IPS DF 4.7 (cell line): ENCODE measurements at regions not wholly inside any gene's neighbourhood (a gene's known extent, or its start where the extent isn't known, plus 50 kb on each side); places are given as distances from the start of the nearest gene placed in this dataset.
"Not testable (repeated sequence)": the region's sequence is repeated elsewhere in the genome, so short reads cannot be mapped to it uniquely, and the experiment has no call there.

Experiments used
- DNase-seq: peaks from one replicate; pipeline ENCODE4 v3.0.0-alpha.2; 2013; ENCODE audit warnings: low spot score; ENCODE audit errors: extremely low read depth

DNA sequence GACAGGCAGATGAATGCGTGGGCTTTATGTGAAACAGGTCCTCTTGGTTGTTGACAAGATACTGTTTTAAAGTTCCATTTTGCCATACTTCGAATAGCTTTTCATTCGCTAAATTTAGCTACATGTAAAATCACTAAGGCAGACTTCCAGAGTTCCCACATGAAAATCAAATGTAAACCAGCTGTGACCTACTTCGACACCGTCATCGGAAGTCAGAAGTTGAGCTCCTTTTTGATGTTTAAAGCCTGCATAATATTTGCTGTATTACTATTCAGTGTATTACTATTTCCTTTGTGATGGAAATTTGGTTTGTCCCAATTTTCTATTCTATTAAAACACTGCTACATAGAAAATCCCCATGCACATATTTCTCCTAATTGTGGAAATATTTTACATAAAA lies 115.3 kb downstream of the IGLL1 start:
- not testable (repeated sequence) for DNase-seq

DNA sequence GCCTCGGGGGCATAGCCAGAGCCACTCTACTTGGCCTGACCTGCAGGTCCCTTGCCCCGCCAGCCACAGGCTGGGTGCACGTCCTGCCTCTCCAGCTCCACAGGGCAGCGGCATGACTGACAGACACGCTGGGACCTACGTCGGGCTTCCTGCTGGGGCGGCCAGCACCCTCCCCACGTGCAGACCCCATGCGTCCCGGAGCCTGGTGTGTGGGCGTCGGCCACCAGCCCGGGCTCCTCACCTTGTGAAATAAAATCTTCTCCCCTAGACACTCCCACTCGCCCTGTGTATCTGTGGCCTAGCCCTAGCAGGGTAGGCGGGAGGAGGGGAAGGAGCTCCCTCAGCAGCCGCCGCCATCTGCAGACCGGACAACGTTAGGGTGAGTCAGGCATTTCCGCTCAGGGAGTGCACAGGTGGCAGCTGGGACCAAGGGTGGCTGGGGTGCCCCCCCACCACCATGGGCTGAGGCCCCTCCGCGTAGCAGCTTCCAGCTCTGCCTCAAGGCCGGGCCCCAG lies 119.5 kb downstream of the IGLL1 start:
- not testable (repeated sequence) for DNase-seq

DNA sequence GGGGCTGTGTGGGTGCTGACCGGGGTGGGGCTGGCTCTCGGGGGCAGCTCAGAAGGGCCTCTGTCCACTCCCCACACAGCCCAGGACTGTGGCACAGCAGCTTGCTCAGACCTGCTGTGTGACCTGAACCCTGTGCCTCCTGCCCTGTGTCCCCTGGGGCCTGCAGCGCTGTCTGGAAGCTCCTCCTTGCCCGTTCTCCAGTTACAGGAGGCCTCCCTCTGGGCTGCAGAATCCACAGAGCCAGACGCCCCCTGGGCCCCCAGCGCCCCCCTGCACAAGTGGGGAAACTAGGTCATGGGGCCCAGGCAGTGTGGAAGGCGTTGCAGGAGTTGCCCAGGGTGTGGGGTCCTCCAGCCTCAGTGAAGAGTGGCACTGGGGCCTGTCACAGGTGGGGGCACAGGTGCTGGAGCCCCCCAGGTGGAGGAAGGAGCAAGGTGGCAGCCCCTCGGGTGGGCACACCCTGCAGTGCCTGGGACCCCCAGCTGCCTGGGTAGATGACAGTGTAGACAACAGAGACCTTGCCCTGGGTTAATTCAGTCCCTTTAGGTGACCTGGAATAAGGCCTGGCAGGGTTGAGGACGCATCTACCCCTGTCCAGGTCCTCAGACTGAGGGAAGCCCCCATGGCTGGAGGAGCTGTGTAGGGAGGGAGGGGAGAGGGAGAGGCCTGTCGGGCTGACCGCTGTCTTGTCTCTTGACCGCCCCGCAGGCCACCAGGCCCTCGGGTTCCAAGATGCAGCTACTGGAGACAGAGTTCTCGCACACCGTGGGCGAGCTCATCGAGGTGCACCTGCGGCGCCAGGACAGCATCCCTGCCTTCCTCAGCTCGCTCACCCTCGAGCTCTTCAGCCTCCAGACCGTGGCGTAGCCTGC lies 120.2 kb downstream of the IGLL1 start:
- not testable (repeated sequence) for DNase-seq

DNA sequence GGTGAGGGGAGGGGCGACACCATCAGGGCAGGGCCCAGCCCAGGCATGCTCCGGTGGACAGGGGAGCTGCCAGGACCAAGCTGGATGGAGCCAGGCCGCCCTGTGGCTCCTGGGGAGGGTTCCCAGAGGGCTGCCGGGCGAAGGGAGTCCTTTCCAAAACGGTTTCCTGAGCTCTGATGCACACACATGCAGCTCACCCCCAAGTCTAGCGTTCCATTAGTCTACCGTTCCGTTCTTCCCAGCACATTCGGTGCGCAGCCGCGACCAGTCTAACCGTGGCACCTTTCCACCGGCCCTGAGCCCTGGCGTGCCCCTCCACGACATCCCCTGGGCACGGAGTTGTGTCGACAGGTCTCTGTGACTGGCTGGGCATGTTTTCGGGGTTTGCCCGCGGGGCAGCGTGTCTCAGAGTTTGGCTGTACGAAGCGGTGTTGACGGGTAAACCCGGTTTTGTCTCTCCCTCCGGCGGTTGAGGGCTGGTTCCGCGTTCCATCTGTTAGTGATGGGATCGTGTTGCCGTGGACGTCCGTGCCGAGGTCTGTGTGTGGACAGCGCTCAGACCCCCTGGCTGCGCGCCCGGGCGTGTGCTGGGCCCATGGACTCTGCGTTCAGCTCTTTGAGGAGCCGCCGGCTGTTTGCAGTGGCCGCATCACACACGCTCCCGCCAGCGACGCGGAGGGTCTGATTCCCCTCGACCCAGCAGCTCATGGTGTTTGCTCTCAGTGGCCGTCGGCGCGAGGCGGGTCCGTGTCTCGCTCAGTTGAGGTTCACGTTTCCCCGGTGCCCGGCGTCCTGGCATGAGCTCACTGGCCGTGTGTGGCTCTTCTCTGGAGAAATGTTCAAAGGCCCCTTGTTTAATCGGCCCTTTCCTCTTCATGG lies 121.2 kb downstream of the IGLL1 start:
- no peak for DNase-seq

DNA sequence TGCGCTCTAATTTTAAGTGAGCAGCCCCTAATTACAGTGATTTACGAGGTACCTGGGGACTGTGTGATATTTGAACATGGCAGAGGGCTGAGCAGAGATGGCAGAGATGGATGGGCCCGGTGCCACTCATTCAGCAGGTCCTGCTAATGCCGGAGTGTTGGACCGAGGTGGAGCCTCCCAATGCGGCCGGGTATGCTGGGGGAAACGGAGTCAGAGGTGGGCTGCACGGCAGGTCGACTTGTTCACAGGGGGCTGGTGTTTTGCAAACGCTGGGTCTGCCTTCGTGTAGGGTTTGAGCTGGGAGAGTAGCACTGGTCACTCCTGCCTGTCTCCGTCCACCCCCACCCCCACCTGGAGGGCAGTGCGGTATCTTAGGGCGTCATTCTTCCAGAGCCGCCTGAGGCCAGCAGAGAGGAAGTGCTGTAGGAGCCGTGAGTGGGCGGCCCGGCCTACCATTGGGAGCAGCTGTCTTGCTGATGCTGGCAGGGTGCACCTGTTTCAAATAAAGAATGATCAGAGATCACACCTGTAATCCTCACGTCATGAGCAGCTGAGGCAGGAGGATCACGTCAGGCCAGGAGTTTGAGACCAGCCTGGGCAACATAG lies 122.6 kb downstream of the IGLL1 start:
- no peak for DNase-seq

DNA sequence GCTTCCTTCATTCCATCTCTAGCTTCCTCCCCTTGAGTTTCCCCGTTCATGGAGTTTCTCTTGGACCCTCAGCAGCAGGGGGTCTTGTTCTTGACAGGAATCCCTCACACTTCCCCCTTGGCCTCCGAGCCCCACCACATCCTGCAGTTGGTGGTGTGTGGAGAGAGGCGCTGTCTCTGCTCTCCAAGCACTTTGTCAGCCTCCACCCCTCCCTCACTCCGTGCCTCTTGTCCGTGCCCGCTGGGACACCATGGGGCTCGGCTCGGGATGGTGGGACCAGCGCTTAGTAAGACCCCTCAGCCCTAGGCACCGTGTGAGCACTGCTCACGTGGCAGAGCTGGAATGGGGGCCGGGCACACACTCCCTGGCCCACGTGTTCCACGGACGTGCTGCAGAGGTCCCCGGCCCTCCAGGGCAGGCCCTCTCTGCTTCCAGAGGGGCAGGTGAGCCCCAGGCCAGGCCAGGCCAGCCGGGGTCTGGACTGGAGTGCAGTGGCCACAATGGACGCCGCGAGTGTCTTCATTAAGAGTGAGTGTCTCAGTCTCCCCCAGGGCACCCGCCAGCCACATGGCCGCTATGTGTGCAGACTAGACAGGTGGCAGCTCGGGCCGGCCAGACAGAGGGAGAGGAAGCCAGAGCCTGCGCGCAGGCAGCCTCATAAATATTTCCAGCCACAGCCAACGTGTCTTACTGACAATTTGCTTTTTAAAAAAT lies 123.3 kb downstream of the IGLL1 start:
- DNase-seq = not testable (repeated sequence)

DNA sequence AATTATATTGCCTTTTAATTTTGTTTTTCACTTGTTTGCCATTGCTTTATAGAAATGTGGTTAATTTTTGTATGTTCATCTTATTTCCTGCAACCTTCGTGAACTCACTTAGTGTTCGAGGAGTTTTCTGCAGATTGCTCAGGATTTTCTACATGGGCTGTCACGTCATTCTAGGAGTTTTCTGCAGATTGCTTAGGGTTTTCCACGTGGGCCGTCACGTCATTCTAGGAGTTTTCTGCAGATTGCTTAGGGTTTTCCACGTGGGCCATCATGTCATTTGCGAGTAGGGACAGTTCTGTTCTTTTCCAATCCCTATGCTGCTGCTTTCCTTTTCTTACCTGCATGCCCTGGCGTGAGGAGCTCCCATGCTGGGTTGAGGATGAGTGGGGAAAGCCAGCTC lies 125.7 kb downstream of the IGLL1 start:
- DNase-seq = not testable (repeated sequence)

DNA sequence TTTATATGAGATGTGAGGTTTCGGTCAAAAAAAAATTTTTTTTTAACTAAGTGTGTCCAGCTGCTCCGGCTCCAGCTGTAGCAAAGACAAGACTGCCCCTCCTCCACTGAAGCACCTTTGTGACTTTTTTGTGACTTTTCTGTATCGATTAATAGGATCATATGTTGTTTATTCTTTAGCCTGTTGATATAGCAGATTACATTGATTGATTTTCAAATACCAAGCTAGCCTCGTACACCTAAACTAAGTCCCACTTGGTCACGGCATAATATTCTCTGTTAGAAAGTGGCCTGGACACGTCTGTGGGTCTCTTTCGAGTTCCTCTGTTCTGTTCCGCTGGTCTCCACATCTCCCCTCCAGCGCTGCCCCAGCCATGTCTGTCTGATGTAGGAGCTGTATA lies 126.8 kb downstream of the IGLL1 start:
- DNase-seq = no peak

DNA sequence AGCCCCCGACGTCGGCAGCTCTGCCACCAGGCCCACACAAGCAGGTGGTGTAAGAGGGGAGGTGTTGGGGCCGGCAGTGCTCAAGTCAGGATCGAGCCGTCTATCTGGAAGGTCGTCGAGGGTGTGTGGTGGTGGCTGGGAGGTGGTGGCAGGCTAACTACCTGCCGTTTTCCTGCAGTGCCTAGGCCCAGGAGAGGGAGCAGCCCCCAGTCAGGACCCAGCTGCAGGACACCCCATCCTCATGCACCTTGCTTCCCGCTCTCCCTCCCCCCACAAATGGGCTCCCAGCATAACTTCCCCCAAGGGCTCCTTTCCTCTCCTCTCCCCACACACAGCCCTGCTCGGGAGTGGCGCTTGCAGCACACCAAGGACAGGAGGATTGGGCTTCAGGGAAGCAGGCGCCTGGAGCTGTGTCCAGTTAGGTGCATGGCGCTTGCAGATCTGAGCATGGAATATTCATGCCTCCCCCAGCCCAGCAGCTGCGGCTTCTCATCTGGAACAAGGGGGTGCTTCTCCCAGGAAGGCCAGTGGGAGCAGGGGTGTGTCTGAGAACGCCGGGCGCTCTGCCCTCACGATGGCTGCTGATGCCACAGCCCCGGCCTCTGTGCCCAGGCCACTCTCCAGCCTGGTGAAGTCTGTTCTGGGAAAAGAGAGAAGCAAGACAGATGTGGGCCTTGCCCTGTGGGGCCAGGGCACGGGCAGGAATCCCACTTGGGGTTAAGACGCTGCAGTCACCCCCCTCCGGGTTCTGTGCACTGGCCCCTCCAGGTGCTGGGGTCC lies 127.7 kb downstream of the IGLL1 start:
- DNase-seq = no peak

DNA sequence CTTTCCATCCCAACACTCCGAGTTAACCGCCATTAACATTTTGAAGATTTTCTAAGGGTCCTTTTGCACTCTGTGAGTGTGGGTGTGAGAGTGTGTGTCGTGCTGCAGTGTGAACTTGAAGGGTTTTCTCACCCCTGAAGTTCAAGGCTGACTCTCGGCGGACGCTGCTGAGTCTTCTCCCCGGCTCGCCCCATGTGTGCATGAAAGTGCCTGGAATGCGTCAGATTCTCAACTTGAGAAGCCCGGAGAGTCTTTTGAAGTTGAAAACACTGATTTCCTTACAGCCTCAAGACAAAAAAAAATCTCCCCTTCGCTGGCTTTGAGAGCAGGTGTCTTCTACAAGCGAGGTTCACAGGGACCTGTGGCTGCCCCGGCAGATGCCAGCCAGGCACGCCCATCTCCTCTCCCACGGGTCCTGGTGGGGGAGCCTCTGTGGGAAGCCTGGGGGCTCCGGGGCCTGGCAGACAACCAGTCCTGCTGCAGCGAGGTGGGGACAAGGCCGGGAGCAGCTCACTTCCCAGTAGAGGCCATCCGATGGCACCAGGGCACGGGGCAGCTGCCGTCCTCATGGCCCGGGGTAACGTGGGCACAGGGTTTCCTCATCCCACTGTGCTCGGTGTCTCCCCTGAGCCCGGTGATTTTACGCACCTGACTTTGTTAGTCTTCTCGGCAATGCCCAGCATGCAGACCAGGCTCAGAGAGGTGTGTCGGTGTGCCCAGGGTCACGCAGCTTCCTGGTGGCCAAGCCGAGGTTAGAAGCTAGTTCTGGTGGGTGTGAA lies 128.4 kb downstream of the IGLL1 start:
- not testable (repeated sequence) for DNase-seq

DNA sequence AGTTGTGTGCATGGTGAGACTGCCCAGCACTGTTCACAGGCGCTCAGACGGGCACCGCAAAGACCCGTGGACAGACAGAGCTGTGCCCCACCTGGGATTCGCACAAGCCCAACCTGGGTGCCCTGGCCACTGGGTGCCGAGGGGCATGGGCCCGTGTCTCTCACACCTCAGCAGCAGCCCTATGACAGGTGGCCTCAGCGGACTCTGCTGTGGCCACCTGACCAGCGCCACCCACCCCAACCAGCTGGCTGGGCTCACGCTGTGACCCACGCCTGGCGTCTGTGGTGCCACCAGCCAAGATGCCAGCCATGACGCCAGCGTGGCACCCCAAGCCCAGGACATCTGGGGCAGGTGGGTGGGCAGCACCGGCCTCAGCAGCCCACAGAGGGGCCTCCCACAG lies 129.3 kb downstream of the IGLL1 start:
- not testable (repeated sequence) for DNase-seq

DNA sequence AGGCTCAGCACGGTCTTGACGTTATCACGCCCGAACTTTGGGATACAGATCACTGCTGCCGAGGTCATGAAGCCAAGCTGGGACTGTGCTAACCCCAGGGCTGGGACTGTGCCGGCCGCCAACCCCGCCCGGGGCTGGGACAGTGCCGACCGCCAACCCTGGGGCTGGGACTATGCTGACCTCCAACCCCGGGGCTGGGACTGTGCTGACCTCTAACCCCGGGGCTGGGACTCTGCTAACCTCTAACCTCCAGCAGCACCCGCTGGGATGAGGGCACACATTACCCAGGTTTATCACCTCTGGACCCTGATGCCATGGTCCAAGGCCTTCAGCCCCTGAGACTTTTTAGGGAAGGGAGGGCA lies 129.7 kb downstream of the IGLL1 start:
- no peak for DNase-seq

DNA sequence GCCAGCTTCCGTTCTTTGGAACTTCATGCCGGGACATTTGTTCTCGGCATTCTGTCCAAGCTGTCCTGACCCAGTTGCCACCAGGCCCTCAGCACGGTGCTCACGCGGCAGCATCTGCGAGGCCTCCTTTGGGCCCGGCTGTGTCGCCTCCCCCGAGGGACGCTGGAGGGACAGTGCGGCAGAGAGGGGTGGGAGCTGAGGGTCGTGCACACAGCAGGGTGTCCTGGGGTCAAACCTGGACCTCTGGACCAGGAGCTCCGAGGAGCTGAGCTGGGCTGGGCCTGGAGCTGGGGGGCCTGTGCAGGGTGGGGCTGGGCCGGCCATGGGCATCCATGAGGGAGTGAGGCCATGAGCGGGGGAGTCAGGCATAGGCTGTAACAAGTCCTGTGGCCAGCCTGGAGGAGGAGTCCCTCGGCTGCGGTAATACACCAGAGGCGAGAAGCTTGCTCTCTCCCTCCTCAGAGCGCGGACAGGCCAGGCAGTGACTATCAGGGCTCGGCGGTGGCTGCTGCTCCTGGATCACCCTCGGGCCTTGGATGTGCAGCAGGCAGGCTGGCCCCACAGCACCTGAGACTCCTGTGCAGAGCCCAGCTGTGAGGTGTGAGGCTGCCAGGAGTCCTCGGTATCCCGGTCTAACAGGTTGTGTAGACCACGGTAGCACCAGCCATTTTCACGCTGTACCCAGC lies 130.2 kb downstream of the IGLL1 start:
- DNase-seq = not testable (repeated sequence)

DNA sequence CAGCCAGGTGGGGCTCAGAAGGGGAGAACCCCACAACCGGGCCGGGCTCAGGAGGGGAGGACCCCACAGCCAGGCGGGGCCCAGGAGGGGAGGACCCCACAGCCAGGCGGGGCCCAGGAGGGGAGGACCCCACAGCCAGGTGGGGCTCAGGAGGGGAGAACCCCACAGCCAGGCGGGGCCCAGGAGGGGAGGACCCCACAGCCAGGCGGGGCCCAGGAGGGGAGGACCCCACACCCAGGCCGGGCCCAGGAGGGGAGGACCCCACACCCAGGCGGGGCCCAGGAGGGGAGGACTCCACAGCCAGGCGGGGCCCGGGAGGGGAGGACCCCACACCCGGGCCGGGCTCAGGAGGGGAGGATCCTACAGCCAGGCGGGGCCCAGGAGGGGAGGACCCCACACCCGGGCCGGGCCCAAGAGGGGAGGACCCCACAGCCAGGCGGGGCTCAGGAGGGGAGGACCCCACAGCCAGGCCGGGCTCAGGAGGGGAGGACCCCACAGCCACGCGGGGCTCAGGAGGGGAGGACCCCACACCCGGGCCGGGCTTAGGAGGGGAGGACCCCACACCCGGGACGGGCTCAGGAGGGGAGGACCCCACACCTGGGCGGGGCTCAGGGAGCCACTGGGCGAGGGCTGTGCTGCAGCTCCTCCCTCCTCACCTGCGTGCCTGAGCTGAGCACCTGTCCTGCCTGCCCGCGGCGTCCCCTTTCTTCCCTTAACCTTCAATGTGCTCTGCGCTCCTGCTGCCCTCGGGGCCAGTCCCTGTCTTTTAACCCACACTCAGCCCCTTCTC lies 131.4 kb downstream of the IGLL1 start:
- DNase-seq = not testable (repeated sequence)

DNA sequence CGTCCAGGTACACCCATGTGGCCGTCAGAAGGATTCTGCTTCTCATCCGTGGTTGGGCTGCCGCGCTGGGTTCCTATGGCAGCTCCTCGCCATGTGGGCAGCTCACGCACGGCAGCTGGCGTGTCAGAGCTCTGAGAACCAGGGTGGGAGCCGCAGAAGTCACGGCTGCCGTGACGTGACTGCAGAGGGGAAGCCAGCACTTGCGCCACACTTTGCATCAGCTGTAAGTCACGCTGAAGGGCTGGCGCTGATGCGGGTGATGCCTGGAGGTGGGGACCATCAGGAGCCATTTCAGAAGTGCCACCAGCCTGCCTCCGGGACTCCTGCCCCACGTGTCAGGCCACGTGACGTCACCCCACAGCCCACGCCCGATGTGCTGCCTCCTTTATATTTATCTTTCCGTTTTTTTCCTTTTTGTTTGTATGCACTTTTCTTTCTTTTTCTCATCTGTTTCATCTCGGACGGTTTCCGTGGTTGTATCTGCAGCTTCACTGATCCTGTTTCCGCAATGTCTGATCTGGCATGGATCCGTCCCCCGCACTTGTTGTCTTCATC lies 133.2 kb downstream of the IGLL1 start:
- no peak for DNase-seq

DNA sequence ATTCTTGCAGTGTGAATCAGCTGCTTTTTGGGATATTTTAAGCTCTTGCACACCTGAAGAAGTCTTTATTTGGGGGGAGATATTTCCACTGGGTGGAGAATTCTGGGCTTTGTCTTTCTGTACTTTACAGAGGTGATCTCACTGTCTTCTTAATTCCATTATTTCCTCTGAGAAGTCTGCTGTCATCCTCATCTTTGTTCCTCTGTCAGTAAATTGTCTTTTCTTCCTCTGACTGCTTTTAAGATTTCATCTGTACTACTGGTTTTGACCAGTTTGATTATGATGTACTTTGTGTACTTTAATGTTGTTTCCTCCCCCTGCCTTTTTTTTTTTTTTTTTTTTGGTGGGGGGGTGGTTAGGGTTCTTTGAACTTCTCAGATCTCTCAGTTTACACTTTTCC lies 133.9 kb downstream of the IGLL1 start:
- not testable (repeated sequence) for DNase-seq

DNA sequence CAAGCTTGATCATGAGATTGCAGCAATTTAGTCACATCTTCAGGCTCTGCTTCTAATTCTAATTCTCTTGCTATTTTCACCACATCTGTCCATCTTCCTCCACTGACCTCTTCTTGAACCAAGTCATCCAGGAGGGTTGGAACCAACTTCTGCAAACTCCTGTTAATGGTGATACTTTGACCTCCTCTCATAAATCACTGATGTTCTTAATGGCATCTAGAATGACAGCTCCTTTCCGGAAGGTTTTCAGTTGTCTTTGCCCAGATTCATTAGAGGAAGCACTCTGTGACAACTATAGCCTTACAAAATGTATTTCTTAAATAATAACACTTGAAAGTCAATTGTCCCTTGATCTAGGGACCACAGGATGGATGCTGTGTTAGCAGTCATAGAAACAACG lies 136.2 kb downstream of the IGLL1 start:
- not testable (repeated sequence) for DNase-seq

DNA sequence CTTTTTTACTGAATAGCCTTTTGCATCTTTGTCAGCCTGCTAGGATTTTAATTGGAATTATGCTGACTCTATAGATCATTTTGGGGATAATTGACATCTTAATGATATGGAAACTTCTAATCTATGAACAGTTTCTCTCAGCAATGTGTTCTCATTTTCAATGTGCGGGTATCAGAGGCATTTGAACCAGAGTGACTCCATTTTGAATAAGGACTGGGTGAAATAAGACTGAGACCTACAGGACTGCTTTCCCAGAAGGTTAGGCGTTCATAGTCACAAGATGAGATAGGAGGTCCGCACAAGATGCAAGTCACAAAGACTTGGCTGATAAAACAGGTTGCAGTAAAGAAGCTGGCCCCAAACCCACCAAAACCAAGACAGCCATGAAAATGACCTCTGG lies 140.5 kb downstream of the IGLL1 start:
- DNase-seq = not testable (repeated sequence)
